H9 (cell line): ENCODE measurements at regions not wholly inside any gene's neighbourhood (a gene's known extent, or its start where the extent isn't known, plus 50 kb on each side); places are given as distances from the start of the nearest gene placed in this dataset.

Experiments
- DNase-seq: peaks from one replicate; pipeline ENCODE4 v3.0.0-alpha.2; 2017
- H2AFZ ChIP-seq: one replicate; pipeline ENCODE4 v1.6.1; 2013; ENCODE audit warnings: mild to moderate bottlenecking, low read length, control low read depth, moderate library complexity
- H2AK5ac ChIP-seq: 2 replicates; pipeline ENCODE4 v1.6.1; 2013; ENCODE audit warnings: low read length, control low read depth, mixed read lengths; ENCODE audit not compliant: insufficient read length
- H2BK120ac ChIP-seq: one replicate; pipeline ENCODE4 v1.6.1; 2013; ENCODE audit warnings: low read depth, mild to moderate bottlenecking, low read length, control low read depth, inconsistent platforms; ENCODE audit not compliant: poor library complexity, severe bottlenecking
- H2BK12ac ChIP-seq: 2 replicates; pipeline ENCODE4 v1.6.1; 2013; ENCODE audit warnings: low read length, control low read depth, mixed read lengths, low read depth; ENCODE audit not compliant: insufficient read length
- H2BK15ac ChIP-seq: 2 replicates; pipeline ENCODE4 v1.6.1; 2013; ENCODE audit warnings: low read depth, low read length, control low read depth
- H2BK20ac ChIP-seq: one replicate; pipeline ENCODE4 v1.6.1; 2013; ENCODE audit warnings: low read depth, mild to moderate bottlenecking, low read length, control low read depth, inconsistent platforms; ENCODE audit not compliant: poor library complexity, severe bottlenecking
- H2BK5ac ChIP-seq: 2 replicates; pipeline ENCODE4 v1.6.1; 2013; ENCODE audit warnings: low read length, control low read depth, mixed read lengths; ENCODE audit not compliant: insufficient read length
- H3K14ac ChIP-seq: 2 replicates; pipeline ENCODE4 v1.6.1; 2013; ENCODE audit warnings: low read length, control low read depth; ENCODE audit not compliant: insufficient read depth
- H3K18ac ChIP-seq: 2 replicates; pipeline ENCODE4 v1.6.1; 2013; ENCODE audit warnings: low read depth, mild to moderate bottlenecking, mixed read lengths, low read length, control low read depth; ENCODE audit not compliant: insufficient read length
- H3K23ac ChIP-seq: 2 replicates; pipeline ENCODE4 v1.6.1; 2013; ENCODE audit warnings: low read length, control low read depth, mixed read lengths, low read depth; ENCODE audit not compliant: insufficient read length
- H3K23me2 ChIP-seq: 2 replicates; pipeline ENCODE4 v1.6.1; 2013; ENCODE audit warnings: low read depth, mild to moderate bottlenecking, mixed read lengths, low read length, control low read depth; ENCODE audit not compliant: insufficient read length, poor library complexity, severe bottlenecking
- H3K27ac ChIP-seq: 2 replicates; pipeline ENCODE4 v1.5.1; 2013; ENCODE audit warnings: low read length, control low read depth, mixed read lengths, low read depth; ENCODE audit not compliant: insufficient read length
- H3K27me3 ChIP-seq: 2 replicates; pipeline ENCODE4 v1.6.1; 2013; ENCODE audit warnings: low read length, control low read depth, inconsistent platforms; ENCODE audit not compliant: insufficient read depth
- H3K4ac ChIP-seq: 2 replicates; pipeline ENCODE4 v1.6.1; 2013; ENCODE audit warnings: low read depth, mild to moderate bottlenecking, control low read depth, inconsistent platforms, low read length, moderate library complexity
- H3K4me1 ChIP-seq: 2 replicates; pipeline ENCODE4 v1.6.1; 2013; ENCODE audit warnings: low read length, control low read depth, inconsistent platforms; ENCODE audit not compliant: insufficient read depth
- H3K4me2 ChIP-seq: 2 replicates; pipeline ENCODE4 v1.6.1; 2013; ENCODE audit warnings: low read length, control low read depth, mixed read lengths; ENCODE audit not compliant: insufficient read length, insufficient read depth
- H3K56ac ChIP-seq: 2 replicates; pipeline ENCODE4 v1.6.1; 2013; ENCODE audit warnings: low read depth, mild to moderate bottlenecking, mixed read lengths, low read length, control low read depth; ENCODE audit not compliant: insufficient read length
- H3K79me1 ChIP-seq: 2 replicates; pipeline ENCODE4 v1.6.1; 2013; ENCODE audit warnings: low read depth, mild to moderate bottlenecking, moderate library complexity, low read length, control low read depth, inconsistent platforms; ENCODE audit not compliant: insufficient read depth, poor library complexity, severe bottlenecking
- H3K79me2 ChIP-seq: 2 replicates; pipeline ENCODE4 v1.6.1; 2013; ENCODE audit warnings: low read length, control low read depth, inconsistent platforms; ENCODE audit not compliant: insufficient read depth
- H3K9ac ChIP-seq: 2 replicates; pipeline ENCODE4 v1.6.1; 2013; ENCODE audit warnings: low read length, control low read depth, mixed read lengths; ENCODE audit not compliant: insufficient read length; ENCODE audit errors: extremely low read depth
- H3K9me3 ChIP-seq: one replicate; pipeline ENCODE4 v1.6.1; 2013; ENCODE audit warnings: low read depth, low read length, inconsistent platforms; ENCODE audit not compliant: control insufficient read depth
- H3T11ph ChIP-seq: one replicate; pipeline ENCODE4 v1.6.1; 2013; ENCODE audit warnings: mild to moderate bottlenecking, low read length, control low read depth, inconsistent platforms
- H4K20me1 ChIP-seq: one replicate; pipeline ENCODE4 v1.6.1; 2013; ENCODE audit not compliant: control insufficient read depth, insufficient read length, insufficient read depth
- H4K5ac ChIP-seq: 2 replicates; pipeline ENCODE4 v1.6.1; 2013; ENCODE audit warnings: low read depth, mild to moderate bottlenecking, mixed read lengths, low read length, control low read depth; ENCODE audit not compliant: insufficient read length
- H4K8ac ChIP-seq: replicated peaks from 2 replicates; pipeline ENCODE4 v1.6.1; 2013; ENCODE audit warnings: low read length, control low read depth, mixed read lengths, low read depth; ENCODE audit not compliant: insufficient read length
- H4K91ac ChIP-seq: 2 replicates; pipeline ENCODE4 v1.6.1; 2013; ENCODE audit warnings: low read depth, mild to moderate bottlenecking, moderate library complexity, mixed read lengths, low read length, control low read depth; ENCODE audit not compliant: insufficient read length
- H3K27ac Mint-ChIP-seq, 3 experiments: 2 replicates in 2 of 3; 3 replicates in 1 of 3; pipeline ENCODE4 v1.8.0; 2020 to 2021; ENCODE audit warnings: mixed read lengths in 3 of 3, mild to moderate bottlenecking in 1 of 3, moderate library complexity in 1 of 3
- H3K27me3 Mint-ChIP-seq: 2 replicates; pipeline ENCODE4 v1.8.0; 2021; ENCODE audit warnings: low read depth, mild to moderate bottlenecking, moderate library complexity, mixed read lengths
- H3K36me3 Mint-ChIP-seq, 3 experiments: 2 replicates in 2 of 3; 3 replicates in 1 of 3; pipeline ENCODE4 v1.8.0; 2020 to 2021; ENCODE audit warnings: low read depth in 3 of 3, mixed read lengths in 3 of 3; ENCODE audit not compliant: insufficient read depth in 1 of 3
- H3K4me1 Mint-ChIP-seq, 2 experiments: 2 replicates each; pipeline ENCODE4 v1.8.0; 2020; ENCODE audit warnings: mixed read lengths in 2 of 2
- H3K4me3 Mint-ChIP-seq, 2 experiments: 2 replicates in 1 of 2; 3 replicates in 1 of 2; pipeline ENCODE4 v1.8.0; 2020 to 2021; ENCODE audit warnings: mild to moderate bottlenecking in 2 of 2, mixed read lengths in 2 of 2, moderate library complexity in 1 of 2
- H3K9me3 Mint-ChIP-seq, 2 experiments: 2 replicates in 1 of 2; 3 replicates in 1 of 2; pipeline ENCODE4 v1.8.0; 2020; ENCODE audit warnings: mild to moderate bottlenecking in 2 of 2, mixed read lengths in 2 of 2, moderate library complexity in 1 of 2
- CTCF ChIP-seq: fragments of 200-600 bp; sonication (generic); conservative IDR thresholded peaks from 3 replicates; pipeline ENCODE4 v1.8.0; 2021; ENCODE audit warnings: antibody characterized with exemption, mild to moderate bottlenecking
- WGBS: extraction: QIAGEN DNeasy Blood & Tissue Kit; methylation state at CpG from one replicate; pipeline ENCODE4 v1.1.7; 2013; ENCODE audit warnings: missing lambda C conversion rate, low lambda C conversion rate, mixed read lengths; ENCODE audit not compliant: insufficient read length; ENCODE audit errors: extremely low coverage; 5-methylcytosine and 5-hydroxymethylcytosine counted together

- Histone ChIP-seq H3K79me1 (no peaks in the 10 kb centered on the region), H2BK120ac (no peak overlapping the region), H2BK20ac (no peak overlapping the region), H3K4ac (no peak overlapping the region), H3K4me2 (no peak overlapping the region), H3K27ac (no peak overlapping the region), H3K14ac (no peak overlapping the region), H4K5ac (no peak overlapping the region), H3T11ph (no peak overlapping the region), H4K91ac (no peak overlapping the region), H3K4me1 (no peaks in the 10 kb centered on the region), H2AFZ (no peak overlapping the region), H4K20me1 (no peaks in the 10 kb centered on the region), H2AK5ac (no peak overlapping the region), H3K9me3 (no peaks in the 10 kb centered on the region), H4K8ac (no peak overlapping the region), H2BK12ac (no peak overlapping the region), H2BK15ac (no peak overlapping the region), H3K23ac (no peak overlapping the region), H3K27me3 (no peaks in the 10 kb centered on the region), H3K56ac (no peak overlapping the region), H2BK5ac (no peak overlapping the region), H3K23me2 (no peaks in the 10 kb centered on the region), H3K79me2 (no peaks in the 10 kb centered on the region), H3K18ac (no peak overlapping the region), H3K9ac (no peak overlapping the region)
- Mint-ChIP-seq H3K27ac (no peak overlapping the region; a peak in 1 of 7 replicates), H3K9me3 (peaks cover 0 to 4% of the 10 kb centered on the region in 2 experiments; a peak in 2 of 5 replicates), H3K36me3 (peaks cover 0 to 5% (median 2%) of the 10 kb centered on the region in 3 experiments; a peak in 3 of 7 replicates), H3K4me1 (peaks cover 0 to 3% of the 10 kb centered on the region in 2 experiments; a peak in 1 of 4 replicates), H3K4me3 (no peak overlapping the region), H3K27me3 (no peaks in the 10 kb centered on the region)
- no peak for TF ChIP-seq CTCF
- DNase-seq = no peak
- WGBS = no CpG with 5 or more reads among the region's 5 CpGs
Measured at GRCh38 chr4:103496800-103497199, 223.0 kb downstream of the TACR3 start.
